Left ventricle myocardium inferior (tissue), 1 donor: ENCODE measurements at regions not wholly inside any gene's neighbourhood (a gene's known extent, or its start where the extent isn't known, plus 50 kb on each side); places are given as distances from the start of the nearest gene placed in this dataset.

Experiments used
- DNase-seq: peaks from one replicate; pipeline ENCODE4 v3.0.0-alpha.2; 2020
- H3K27ac ChIP-seq: fragments of 200-600 bp; replicated peaks from 2 replicates; pipeline ENCODE4 v1.8.0; 2021
- H3K27me3 ChIP-seq: fragments of 200-600 bp; 2 replicates; pipeline ENCODE4 v1.8.0; 2021; ENCODE audit warnings: low read depth
- H3K36me3 ChIP-seq: fragments of 200-600 bp; 2 replicates; pipeline ENCODE4 v1.8.0; 2021
- H3K4me1 ChIP-seq: fragments of 200-600 bp; 2 replicates; pipeline ENCODE4 v1.8.0; 2021
- H3K4me3 ChIP-seq: fragments of 200-600 bp; 2 replicates; pipeline ENCODE4 v1.8.0; 2021; ENCODE audit warnings: mild to moderate bottlenecking, moderate library complexity
- H3K9me3 ChIP-seq: fragments of 200-600 bp; replicated peaks from 2 replicates; pipeline ENCODE4 v1.8.0; 2021
- CTCF ChIP-seq: fragments of 200-600 bp; IDR thresholded peaks from 2 replicates; pipeline ENCODE4 v1.8.0; 2021; ENCODE audit warnings: antibody characterized with exemption, mild to moderate bottlenecking, borderline replicate concordance
- intact Hi-C: fragments of 100-400 bp; cut with micrococcal nuclease; formaldehyde crosslinking; loops from one replicate; pipeline ENCODE4 v1.11.0; 2022
- donor health status: DM: no; HTN: yes; CAD: no; lungs with severe emphysema.

GRCh38 chr1:29695803-29696202 lies 459.5 kb downstream of the PTPRU start:
- H3K27me3 ChIP-seq: peaks cover 83% of the 10 kb centered on the region
- H3K4me1 ChIP-seq: no peaks in the 10 kb centered on the region
- no peak overlapping the region for H3K4me3 ChIP-seq
- intact Hi-C loops: no loop called here
- DNase-seq: no peak
- TF ChIP-seq CTCF: no peak
- H3K9me3 ChIP-seq: peaks cover 17% of the 10 kb centered on the region
- no peaks in the 10 kb centered on the region for H3K36me3 ChIP-seq
- no peak overlapping the region for H3K27ac ChIP-seq

- TF ChIP-seq CTCF: no peak
- H3K27ac ChIP-seq: no peak overlapping the region
- peaks cover 17% of the 10 kb centered on the region for H3K9me3 ChIP-seq
- no peak overlapping the region for H3K4me3 ChIP-seq
- H3K27me3 ChIP-seq: peaks cover 85% of the 10 kb centered on the region
- intact Hi-C loops: no loop called here
- no peaks in the 10 kb centered on the region for H3K36me3 ChIP-seq
- no peak for DNase-seq
- H3K4me1 ChIP-seq: no peaks in the 10 kb centered on the region
Measured at GRCh38 chr1:29695036-29695435, 458.7 kb downstream of the PTPRU start.

- no peak for TF ChIP-seq CTCF
- intact Hi-C loops: no loop called here
- DNase-seq: no peak
- Histone ChIP-seq H3K27ac (no peak overlapping the region), H3K4me1 (no peaks in the 10 kb centered on the region), H3K27me3 (peaks cover 85% of the 10 kb centered on the region), H3K9me3 (peaks cover 17% of the 10 kb centered on the region), H3K36me3 (no peaks in the 10 kb centered on the region), H3K4me3 (no peak overlapping the region)
Measured at GRCh38 chr1:29691499-29691898, 455.2 kb downstream of the PTPRU start.

GRCh38 chr1:29690156-29690555 lies 453.8 kb downstream of the PTPRU start:
- Histone ChIP-seq H3K36me3 (no peaks in the 10 kb centered on the region), H3K9me3 (peaks cover 17% of the 10 kb centered on the region), H3K27ac (no peak overlapping the region), H3K4me3 (no peak overlapping the region), H3K4me1 (no peaks in the 10 kb centered on the region), H3K27me3 (peaks cover 88% of the 10 kb centered on the region)
- intact Hi-C loops: no loop called here
- TF ChIP-seq CTCF: no peak
- no peak for DNase-seq

GRCh38 chr1:29689372-29690030 lies 453.2 kb downstream of the PTPRU start:
- no peak for DNase-seq
- Histone ChIP-seq H3K4me3 (no peak overlapping the region), H3K27me3 (peaks cover 88% of the 10 kb centered on the region), H3K9me3 (peaks cover 17% of the 10 kb centered on the region), H3K4me1 (no peaks in the 10 kb centered on the region), H3K36me3 (no peaks in the 10 kb centered on the region), H3K27ac (no peak overlapping the region)
- intact Hi-C loops: no loop called here
- no peak for TF ChIP-seq CTCF
